Smooth muscle cell (in vitro differentiated cells): ENCODE measurements at regions not wholly inside any gene's neighbourhood (a gene's known extent, or its start where the extent isn't known, plus 50 kb on each side); places are given as distances from the start of the nearest gene placed in this dataset.
A peak's percentile ranks its signal among the peaks of the same experiment; 100 is the strongest.

Experiments used
- DNase-seq: peaks from one replicate; lab custom pipeline; 2025; ENCODE audit not compliant: unreplicated experiment; lab: John Stamatoyannopoulos, UW
- H2AFZ ChIP-seq: fragments of 200-600 bp; sonication (generic); 2 replicates; pipeline ENCODE4 v1.6.0; 2016; ENCODE audit warnings: antibody characterized with exemption, low read depth, mild to moderate bottlenecking
- H3F3A ChIP-seq: fragments of 200-600 bp; sonication (generic); 2 replicates; pipeline ENCODE4 v1.6.0; 2017; ENCODE audit warnings: antibody characterized with exemption, low read depth
- H3K27ac ChIP-seq: fragments of 200-600 bp; sonication (generic); 2 replicates; pipeline ENCODE4 v1.5.1; 2016; ENCODE audit warnings: low read depth, mild to moderate bottlenecking
- H3K27me3 ChIP-seq: fragments of 200-600 bp; sonication (generic); 2 replicates; pipeline ENCODE4 v1.6.1; 2016; ENCODE audit warnings: low read depth, mild to moderate bottlenecking
- H3K36me3 ChIP-seq: fragments of 200-600 bp; sonication (generic); 2 replicates; pipeline ENCODE4 v1.5.1; 2016; ENCODE audit warnings: low read depth
- H3K4me1 ChIP-seq: fragments of 200-600 bp; sonication (generic); 2 replicates; pipeline ENCODE4 v1.5.1; 2016; ENCODE audit warnings: low read depth
- H3K4me2 ChIP-seq: fragments of 200-600 bp; sonication (generic); 2 replicates; pipeline ENCODE4 v1.6.0; 2016; ENCODE audit warnings: mild to moderate bottlenecking
- H3K4me3 ChIP-seq: fragments of 200-600 bp; sonication (generic); 2 replicates; pipeline ENCODE4 v1.5.1; 2016; ENCODE audit warnings: mild to moderate bottlenecking
- H3K79me2 ChIP-seq: fragments of 200-600 bp; sonication (generic); 2 replicates; pipeline ENCODE4 v1.6.0; 2016; ENCODE audit warnings: low read depth, mild to moderate bottlenecking
- H3K9ac ChIP-seq: fragments of 200-600 bp; sonication (generic); 2 replicates; pipeline ENCODE4 v1.6.0; 2016; ENCODE audit warnings: low read depth
- H3K9me3 ChIP-seq: fragments of 200-600 bp; sonication (generic); replicated peaks from 2 replicates; pipeline ENCODE4 v1.5.1; 2016; ENCODE audit warnings: low read depth
- H4K20me1 ChIP-seq: fragments of 200-600 bp; sonication (generic); 2 replicates; pipeline ENCODE4 v1.6.0; 2016; ENCODE audit warnings: low read depth
- WGBS: methylation state at CpG from one replicate; pipeline ENCODE4 v1.1.7; 2016; ENCODE audit warnings: low lambda C conversion rate; 5-methylcytosine and 5-hydroxymethylcytosine counted together
- TF ChIP-seq, protein P1 (sequence below): fragments of 200-600 bp; sonication (generic); IDR thresholded peaks from 2 replicates; pipeline ENCODE4 v1.5.1; 2017; ENCODE audit warnings: borderline replicate concordance, mild to moderate bottlenecking, antibody characterized with exemption; ENCODE audit not compliant: insufficient read depth, poor library complexity, severe bottlenecking

DNA sequence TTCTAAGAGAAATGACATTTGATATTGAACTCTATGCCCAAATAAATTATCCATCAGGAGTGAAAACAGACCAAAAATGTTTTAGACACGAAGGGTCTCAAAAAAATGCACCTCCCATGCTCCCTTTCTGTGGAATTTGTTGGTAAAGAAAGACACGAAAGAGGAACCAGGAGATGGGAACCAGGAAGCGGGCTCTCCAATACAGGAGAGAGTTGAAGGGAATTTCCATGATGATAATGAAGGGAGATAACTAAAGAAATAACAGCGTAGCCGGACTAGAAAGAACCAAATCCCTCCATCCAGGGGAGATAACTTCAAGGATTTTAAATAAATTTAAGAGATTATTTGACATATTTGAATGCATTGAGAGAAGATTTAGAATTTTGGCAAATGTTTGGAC lies 183.0 kb downstream of the DUSP6 start:
- H3K4me1 ChIP-seq: peaks cover 7% of the 10 kb centered on the region
- H2AFZ ChIP-seq: peak overlapping the region; percentile 18
- no peaks in the 10 kb centered on the region for H3K9me3 ChIP-seq
- H3K9ac ChIP-seq: no peak overlapping the region
- WGBS: 86% methylated on average over 5 of the region's 5 CpGs
- no peaks in the 10 kb centered on the region for H3K79me2 ChIP-seq
- no peaks in the 10 kb centered on the region for H3F3A ChIP-seq
- no peaks in the 10 kb centered on the region for H3K36me3 ChIP-seq
- no peak overlapping the region for H3K27ac ChIP-seq
- H3K27me3 ChIP-seq: no peaks in the 10 kb centered on the region
- H4K20me1 ChIP-seq: no peaks in the 10 kb centered on the region
- no peak overlapping the region for H3K4me2 ChIP-seq
- TF ChIP-seq, protein P1, sequence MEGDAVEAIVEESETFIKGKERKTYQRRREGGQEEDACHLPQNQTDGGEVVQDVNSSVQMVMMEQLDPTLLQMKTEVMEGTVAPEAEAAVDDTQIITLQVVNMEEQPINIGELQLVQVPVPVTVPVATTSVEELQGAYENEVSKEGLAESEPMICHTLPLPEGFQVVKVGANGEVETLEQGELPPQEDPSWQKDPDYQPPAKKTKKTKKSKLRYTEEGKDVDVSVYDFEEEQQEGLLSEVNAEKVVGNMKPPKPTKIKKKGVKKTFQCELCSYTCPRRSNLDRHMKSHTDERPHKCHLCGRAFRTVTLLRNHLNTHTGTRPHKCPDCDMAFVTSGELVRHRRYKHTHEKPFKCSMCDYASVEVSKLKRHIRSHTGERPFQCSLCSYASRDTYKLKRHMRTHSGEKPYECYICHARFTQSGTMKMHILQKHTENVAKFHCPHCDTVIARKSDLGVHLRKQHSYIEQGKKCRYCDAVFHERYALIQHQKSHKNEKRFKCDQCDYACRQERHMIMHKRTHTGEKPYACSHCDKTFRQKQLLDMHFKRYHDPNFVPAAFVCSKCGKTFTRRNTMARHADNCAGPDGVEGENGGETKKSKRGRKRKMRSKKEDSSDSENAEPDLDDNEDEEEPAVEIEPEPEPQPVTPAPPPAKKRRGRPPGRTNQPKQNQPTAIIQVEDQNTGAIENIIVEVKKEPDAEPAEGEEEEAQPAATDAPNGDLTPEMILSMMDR: no peak
- DNase-seq: no peak
- H3K4me3 ChIP-seq: no peak overlapping the region

DNA sequence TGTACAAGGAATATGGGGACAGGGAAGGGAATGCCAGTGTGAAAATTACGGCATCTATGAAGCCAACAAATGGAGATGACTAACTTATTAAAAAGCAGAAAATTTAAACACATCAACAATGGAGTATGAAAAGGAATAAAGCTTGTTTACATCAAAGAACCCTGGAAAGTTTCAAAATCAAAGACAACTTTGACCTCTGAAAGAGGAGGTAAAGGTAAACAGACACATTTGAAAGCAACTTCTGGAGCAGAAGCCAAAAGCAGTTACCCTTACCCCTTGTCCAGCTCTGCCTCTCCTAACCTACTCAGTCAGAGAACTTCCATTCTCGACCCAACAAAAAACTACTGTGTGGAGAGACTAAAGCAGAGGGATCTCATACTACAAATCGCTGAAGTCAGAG lies 184.3 kb downstream of the DUSP6 start:
- H3K9ac ChIP-seq: no peak overlapping the region
- H3F3A ChIP-seq: peaks cover 5% of the 10 kb centered on the region
- no peaks in the 10 kb centered on the region for H4K20me1 ChIP-seq
- peak overlapping the region; percentile 10 for H2AFZ ChIP-seq
- no peaks in the 10 kb centered on the region for H3K79me2 ChIP-seq
- no peak overlapping the region for H3K4me3 ChIP-seq
- peaks cover 13% of the 10 kb centered on the region for H3K4me1 ChIP-seq
- no peaks in the 10 kb centered on the region for H3K9me3 ChIP-seq
- TF ChIP-seq, protein P1: no peak
- H3K4me2 ChIP-seq: no peak overlapping the region
- no peak for DNase-seq
- 91% methylated on average over 3 of the region's 3 CpGs for WGBS
- no peaks in the 10 kb centered on the region for H3K27me3 ChIP-seq
- no peak overlapping the region for H3K27ac ChIP-seq
- H3K36me3 ChIP-seq: no peaks in the 10 kb centered on the region

DNA sequence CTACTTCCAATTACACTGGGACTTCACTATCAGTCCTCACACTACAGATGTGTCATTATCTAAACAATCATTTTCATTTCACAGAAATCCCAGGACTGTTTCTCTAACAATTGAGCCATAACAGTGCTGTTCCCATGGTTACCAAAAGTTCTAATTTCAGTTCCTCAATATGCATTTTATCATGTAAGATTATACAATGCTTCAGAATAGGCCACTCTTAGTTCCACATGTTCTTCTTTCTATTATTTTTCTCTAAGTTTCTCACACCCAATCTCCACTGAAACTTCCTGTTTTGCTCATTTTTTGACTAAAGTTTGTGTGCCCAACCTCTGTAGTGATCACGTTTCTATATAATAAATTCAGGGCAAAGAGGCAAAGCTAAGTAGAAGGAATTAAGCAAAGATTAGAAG lies 185.8 kb downstream of the DUSP6 start:
- H3K79me2 ChIP-seq: no peaks in the 10 kb centered on the region
- H3K9me3 ChIP-seq: no peaks in the 10 kb centered on the region
- H3K9ac ChIP-seq: no peak overlapping the region
- H3K36me3 ChIP-seq: no peaks in the 10 kb centered on the region
- H4K20me1 ChIP-seq: no peaks in the 10 kb centered on the region
- H3F3A ChIP-seq: peaks cover 7% of the 10 kb centered on the region
- TF ChIP-seq, protein P1: no peak
- H3K27me3 ChIP-seq: no peaks in the 10 kb centered on the region
- H3K4me1 ChIP-seq: peaks cover 26% of the 10 kb centered on the region
- 91% methylated on average over 1 of the region's 1 CpG for WGBS
- no peak overlapping the region for H3K4me2 ChIP-seq
- H2AFZ ChIP-seq: no peak overlapping the region
- H3K4me3 ChIP-seq: no peak overlapping the region
- DNase-seq: no peak
- no peak overlapping the region for H3K27ac ChIP-seq

DNA sequence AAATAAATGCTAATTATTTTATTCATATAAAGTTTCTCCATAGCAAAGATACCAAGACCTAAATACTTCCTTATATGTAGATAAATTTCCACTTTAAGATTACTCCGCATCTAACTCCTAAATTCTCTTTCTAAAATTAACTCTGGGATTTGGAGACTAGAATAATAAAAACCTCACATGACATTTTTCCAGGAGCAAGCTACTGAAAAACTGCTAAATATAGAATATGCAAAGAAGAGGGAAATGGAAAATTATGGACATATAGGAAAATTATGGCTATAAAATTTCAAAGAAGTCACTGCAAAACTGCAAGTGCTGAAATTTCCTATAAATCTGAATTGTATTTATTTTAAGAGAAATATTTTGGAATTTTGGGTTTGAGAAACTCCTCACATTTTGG lies 186.2 kb downstream of the DUSP6 start:
- no peak for DNase-seq
- H3K9me3 ChIP-seq: no peaks in the 10 kb centered on the region
- H3K27ac ChIP-seq: no peak overlapping the region
- no peak overlapping the region for H3K4me3 ChIP-seq
- H2AFZ ChIP-seq: peak overlapping the region; percentile 9
- no peaks in the 10 kb centered on the region for H3K36me3 ChIP-seq
- H3K4me2 ChIP-seq: no peak overlapping the region
- WGBS: 71% methylated on average over 1 of the region's 1 CpG
- H3K9ac ChIP-seq: no peak overlapping the region
- TF ChIP-seq, protein P1: no peak
- H3K4me1 ChIP-seq: peaks cover 29% of the 10 kb centered on the region
- no peaks in the 10 kb centered on the region for H3K79me2 ChIP-seq
- no peaks in the 10 kb centered on the region for H3K27me3 ChIP-seq
- peaks cover 7% of the 10 kb centered on the region for H3F3A ChIP-seq
- H4K20me1 ChIP-seq: no peaks in the 10 kb centered on the region
